SK-N-MC (cell line): ENCODE measurements at regions not wholly inside any gene's neighbourhood (a gene's known extent, or its start where the extent isn't known, plus 50 kb on each side); places are given as distances from the start of the nearest gene placed in this dataset.

ENCODE experiments used
- EZH2 ChIP-seq: fragments of 200-600 bp; sonication (generic); IDR thresholded peaks from one replicate; pipeline ENCODE4 v1.6.1; 2017; ENCODE audit warnings: antibody characterized with exemption
- FOXP2 ChIP-seq: optimal IDR thresholded peaks from 2 replicates; pipeline ENCODE3; 2011; ENCODE audit warnings: mild to moderate bottlenecking, moderate library complexity; ENCODE audit not compliant: insufficient read depth; ENCODE audit errors: extremely low read length, control extremely low read depth
- POLR2AphosphoS5 ChIP-seq: IDR thresholded peaks from 2 replicates; pipeline ENCODE4 v1.6.1; 2012; ENCODE audit warnings: mild to moderate bottlenecking, low read depth, low read length, borderline replicate concordance

DNA sequence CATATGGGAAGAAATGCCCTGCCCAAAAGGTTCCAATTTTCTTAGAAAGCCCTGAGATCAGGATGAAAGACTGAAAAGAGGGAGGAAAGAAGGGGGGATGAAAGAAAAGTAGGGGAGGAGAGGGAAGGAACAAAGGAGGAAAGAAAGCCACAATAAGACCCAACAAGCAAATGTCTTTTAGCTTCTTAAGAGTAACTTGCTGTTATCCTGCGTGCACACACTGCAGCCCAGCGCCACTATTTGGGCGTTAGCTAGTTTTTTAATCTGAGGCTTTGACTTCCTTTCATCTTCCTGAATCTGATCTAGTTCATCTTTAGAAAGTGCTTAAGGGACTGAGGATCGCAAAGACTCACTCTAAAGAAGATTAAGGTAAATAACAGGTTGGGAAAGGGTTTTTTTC lies 77.4 kb upstream of the HDDC2 start:
- TF ChIP-seq POLR2AphosphoS5 (no peak), EZH2 (no peak), FOXP2 (no peak)
